ENCODE measurements at regions not wholly inside any gene's neighbourhood (a gene's known extent, or its start where the extent isn't known, plus 50 kb on each side); places are given as distances from the start of the nearest gene placed in this dataset.

DNA sequence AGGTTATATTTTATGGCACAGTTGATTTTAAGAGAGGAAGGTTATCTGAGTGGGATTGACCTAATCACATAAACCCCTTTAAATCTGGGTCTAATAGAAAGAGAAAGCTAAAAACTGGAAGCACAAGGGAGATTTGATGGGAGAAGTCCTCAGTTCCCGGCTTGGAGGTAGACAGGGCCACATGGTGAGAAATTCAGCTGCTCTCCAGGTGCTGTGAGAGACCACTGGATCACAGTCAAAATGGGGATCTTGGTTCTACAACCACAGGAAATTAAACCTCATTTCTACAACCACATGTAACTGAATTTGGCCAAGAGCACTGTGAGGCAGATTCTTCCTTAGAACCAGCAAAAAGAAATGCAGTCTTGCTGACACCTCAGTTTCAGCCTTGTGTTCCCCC, 2352.7 kb downstream of the MAT2B start:
- H3K27ac ChIP-seq, result no peak overlapping the region
- TF ChIP-seq, protein P1, sequence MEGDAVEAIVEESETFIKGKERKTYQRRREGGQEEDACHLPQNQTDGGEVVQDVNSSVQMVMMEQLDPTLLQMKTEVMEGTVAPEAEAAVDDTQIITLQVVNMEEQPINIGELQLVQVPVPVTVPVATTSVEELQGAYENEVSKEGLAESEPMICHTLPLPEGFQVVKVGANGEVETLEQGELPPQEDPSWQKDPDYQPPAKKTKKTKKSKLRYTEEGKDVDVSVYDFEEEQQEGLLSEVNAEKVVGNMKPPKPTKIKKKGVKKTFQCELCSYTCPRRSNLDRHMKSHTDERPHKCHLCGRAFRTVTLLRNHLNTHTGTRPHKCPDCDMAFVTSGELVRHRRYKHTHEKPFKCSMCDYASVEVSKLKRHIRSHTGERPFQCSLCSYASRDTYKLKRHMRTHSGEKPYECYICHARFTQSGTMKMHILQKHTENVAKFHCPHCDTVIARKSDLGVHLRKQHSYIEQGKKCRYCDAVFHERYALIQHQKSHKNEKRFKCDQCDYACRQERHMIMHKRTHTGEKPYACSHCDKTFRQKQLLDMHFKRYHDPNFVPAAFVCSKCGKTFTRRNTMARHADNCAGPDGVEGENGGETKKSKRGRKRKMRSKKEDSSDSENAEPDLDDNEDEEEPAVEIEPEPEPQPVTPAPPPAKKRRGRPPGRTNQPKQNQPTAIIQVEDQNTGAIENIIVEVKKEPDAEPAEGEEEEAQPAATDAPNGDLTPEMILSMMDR (IDR thresholded peaks at IDR 0.05), result no peak
- TF ChIP-seq ZFX (IDR thresholded peaks at IDR 0.05; ENCODE audit: borderline replicate concordance), result no peak

DNA sequence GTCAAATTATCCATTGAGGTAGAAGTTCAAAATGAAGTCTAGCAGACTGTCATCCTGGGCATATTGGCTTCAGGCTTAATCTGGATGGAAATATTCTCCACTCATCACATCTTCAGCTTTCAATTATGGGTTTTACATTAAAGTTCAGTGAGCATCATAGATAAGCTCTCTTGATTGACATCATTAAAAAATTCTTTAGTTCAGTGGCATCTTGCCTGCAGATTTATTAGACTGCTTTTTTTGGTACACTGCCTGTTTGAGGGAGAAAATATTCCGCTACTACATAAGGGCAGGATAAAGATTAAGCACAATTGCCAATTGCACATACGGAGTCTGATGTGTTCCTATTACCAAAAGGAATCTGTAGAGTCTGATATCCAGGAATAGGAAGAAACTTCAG, 2353.8 kb downstream of the MAT2B start:
- TF ChIP-seq, protein P1 (IDR thresholded peaks at IDR 0.05), result no peak
- no peak for TF ChIP-seq ZFX (IDR thresholded peaks at IDR 0.05; ENCODE audit: borderline replicate concordance)
- no peak overlapping the region for H3K27ac ChIP-seq

DNA sequence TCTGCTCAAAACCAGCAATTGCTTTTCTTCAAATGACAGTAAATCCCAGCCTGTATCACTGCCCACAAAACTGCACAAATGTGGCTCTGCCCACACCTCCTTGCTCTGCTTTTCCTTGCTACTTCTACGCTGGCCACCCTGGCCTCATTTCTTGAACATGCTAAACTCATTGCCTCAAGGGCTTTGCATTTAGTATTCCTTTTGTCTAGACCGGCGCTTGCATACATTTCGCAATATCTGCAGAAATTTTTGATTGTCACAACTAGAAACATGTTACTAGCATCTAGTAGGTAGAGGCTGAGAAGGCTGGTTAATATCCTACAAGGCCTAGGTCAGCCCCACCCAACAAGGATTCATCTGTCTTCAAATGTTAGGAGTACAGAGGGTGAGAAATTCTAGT, 2357.8 kb downstream of the MAT2B start:
- TF ChIP-seq, protein P1 (IDR thresholded peaks at IDR 0.05), result no peak
- TF ChIP-seq ZFX (IDR thresholded peaks at IDR 0.05; ENCODE audit: borderline replicate concordance), result no peak
- no peak overlapping the region for H3K27ac ChIP-seq

DNA sequence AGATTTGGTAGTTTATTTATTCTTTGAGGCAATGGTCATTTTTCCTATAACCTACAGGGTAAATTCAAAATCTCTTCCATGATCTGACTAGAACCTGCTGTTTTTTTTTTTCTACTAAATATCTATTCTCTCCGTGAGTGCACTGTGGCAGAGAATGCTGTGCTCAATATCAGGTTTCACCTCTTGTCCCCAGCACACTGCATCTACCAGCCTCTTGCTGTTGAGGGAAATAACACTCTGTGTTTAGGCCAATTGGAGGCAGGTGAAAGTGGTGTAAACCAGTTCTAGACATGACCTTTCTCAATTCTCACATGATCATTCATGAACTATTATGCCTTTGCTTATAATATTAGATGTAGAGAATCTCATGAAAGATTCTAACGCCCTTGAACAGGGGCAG, 2365.9 kb downstream of the MAT2B start:
- no peak overlapping the region for H3K27ac ChIP-seq
- no peak for TF ChIP-seq ZFX (IDR thresholded peaks at IDR 0.05; ENCODE audit: borderline replicate concordance)
- TF ChIP-seq, protein P1 (IDR thresholded peaks at IDR 0.05), result no peak

DNA sequence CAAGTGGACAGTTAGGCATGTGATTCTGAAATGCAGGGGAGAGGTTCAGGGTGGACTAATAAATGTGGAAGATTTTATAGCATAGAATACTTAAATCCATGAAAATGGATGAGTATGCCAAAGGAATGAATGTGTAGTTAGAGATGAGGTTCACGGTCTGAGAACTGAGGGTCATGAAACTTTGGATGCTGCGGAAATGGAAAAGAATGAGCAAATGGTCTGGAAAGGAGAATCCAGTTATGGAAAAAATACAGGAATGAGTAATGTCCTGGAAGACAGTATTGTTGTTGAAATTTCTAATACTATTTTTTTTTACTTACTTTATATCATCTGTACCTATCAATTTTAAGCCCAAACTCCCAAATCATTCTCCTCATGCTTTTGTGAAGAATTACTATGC, 2369.4 kb downstream of the MAT2B start:
- no peak for TF ChIP-seq ZFX (IDR thresholded peaks at IDR 0.05; ENCODE audit: borderline replicate concordance)
- TF ChIP-seq, protein P1 (IDR thresholded peaks at IDR 0.05), result no peak

DNA sequence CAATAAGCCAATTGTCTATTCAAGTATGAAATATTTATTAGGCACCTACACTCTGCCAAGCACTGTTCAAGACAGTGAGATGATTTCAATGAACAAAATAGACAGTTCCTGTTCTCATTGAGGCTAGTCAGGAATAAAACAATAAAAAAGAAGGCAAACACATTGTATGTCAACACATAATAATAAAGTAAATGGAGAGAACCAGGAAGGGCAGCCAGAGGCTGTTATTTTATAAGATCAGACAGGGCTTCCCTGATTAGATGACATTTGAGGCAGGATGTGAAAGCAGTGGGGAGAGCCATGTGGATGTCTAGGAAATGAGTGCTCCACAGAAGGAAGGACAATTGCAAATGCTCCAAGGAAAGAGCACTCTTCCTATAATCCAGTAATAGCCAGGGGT, 2371.1 kb downstream of the MAT2B start:
- TF ChIP-seq, protein P1 (IDR thresholded peaks at IDR 0.05), result no peak
- no peak for TF ChIP-seq ZFX (IDR thresholded peaks at IDR 0.05; ENCODE audit: borderline replicate concordance)
- peak overlapping the region; percentile 35; the same call in 1 of the 2 replicates for H3K27ac ChIP-seq

More for the DNA sequence above, 2369.4 kb downstream of the MAT2B start:
- no peak overlapping the region for H3K27ac ChIP-seq

DNA sequence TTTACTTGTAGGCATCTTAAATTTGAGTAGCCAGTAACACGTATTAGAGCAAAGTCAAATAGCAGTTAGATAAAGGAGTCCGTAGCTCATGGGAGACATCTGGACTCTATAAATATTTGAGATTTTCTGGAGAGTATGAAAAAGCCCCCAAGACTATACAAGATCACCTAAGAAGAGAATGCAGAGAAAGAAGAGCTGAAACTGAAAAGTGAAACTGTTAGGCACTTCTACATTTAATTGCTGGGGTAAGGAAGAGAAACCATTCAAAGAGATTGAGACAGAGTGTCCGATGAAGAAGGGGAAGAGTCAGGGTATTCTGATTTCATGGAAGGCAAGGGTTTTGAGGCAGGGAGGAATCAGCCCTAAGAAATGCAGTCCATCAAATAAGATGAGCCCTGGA, 2372.1 kb downstream of the MAT2B start:
- TF ChIP-seq, protein P1 (IDR thresholded peaks at IDR 0.05), result no peak
- no peak for TF ChIP-seq ZFX (IDR thresholded peaks at IDR 0.05; ENCODE audit: borderline replicate concordance)
- no peak overlapping the region for H3K27ac ChIP-seq
